GM18505 (cell line): ENCODE measurements at regions not wholly inside any gene's neighbourhood (a gene's known extent, or its start where the extent isn't known, plus 50 kb on each side); places are given as distances from the start of the nearest gene placed in this dataset.

Source experiments
- ATAC-seq: cut with Tn5 transposase; IDR thresholded peaks from one replicate; pipeline ENCODE4 v1.9.1; 2021; ENCODE audit not compliant: unreplicated experiment
- POLR2A ChIP-seq: IDR thresholded peaks from 4 replicates; pipeline ENCODE4 v1.6.1; 2011; ENCODE audit warnings: borderline replicate concordance; ENCODE audit not compliant: insufficient read depth, insufficient read length; ENCODE audit errors: extremely low read depth

- ATAC-seq, result no peak
- TF ChIP-seq POLR2A, result no peak
Observed at GRCh38 chr10:36265741-36266140, 623.6 kb upstream of the FZD8 start.

DNA sequence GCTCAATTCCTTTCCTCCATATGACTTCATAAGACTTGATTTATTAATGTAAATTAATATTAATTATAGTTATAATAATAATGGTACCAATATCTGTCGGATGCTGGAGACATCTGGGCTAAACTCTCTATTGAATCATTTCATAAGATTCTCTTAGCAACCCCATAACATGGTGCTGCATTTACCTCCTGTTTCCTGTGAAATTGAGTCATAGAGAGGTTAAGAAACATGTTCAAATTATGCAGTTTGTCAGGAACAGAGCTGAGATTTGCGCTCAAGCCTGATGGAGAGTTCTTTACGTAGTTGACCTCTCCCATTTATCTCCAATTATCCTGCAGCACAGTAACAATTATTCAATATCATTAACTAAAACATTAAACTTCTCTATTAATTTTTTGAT lies 621.8 kb upstream of the FZD8 start:
- ATAC-seq, result no peak
- TF ChIP-seq POLR2A, result no peak

DNA sequence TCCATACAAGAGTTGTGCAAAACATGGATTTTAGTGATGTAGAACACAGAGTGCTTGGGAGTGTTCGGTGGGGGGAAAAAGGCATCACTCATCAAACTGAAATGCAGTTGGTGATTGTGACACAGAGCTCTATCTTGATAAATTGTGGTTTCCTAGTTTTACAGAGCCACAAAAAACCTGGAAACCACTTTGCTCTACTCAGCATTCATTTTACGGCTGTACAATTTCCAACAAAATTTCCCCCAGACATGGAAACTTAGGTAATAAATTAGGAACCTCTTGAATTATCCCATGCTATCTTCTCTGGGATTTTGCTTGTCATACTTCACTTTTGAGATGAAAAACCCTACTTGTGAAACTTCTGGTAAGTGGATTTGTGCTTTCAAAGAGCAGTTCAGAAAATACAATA lies 614.9 kb upstream of the FZD8 start:
- TF ChIP-seq POLR2A, result no peak
- ATAC-seq, result no peak

GRCh38 chr10:36256166-36256565 lies 614.1 kb upstream of the FZD8 start:
- no peak for ATAC-seq
- TF ChIP-seq POLR2A, result no peak

GRCh38 chr10:36254199-36254598 lies 612.1 kb upstream of the FZD8 start:
- no peak for TF ChIP-seq POLR2A
- ATAC-seq, result no peak

GRCh38 chr10:36253731-36254130 lies 611.6 kb upstream of the FZD8 start:
- ATAC-seq, result no peak
- TF ChIP-seq POLR2A, result no peak

DNA sequence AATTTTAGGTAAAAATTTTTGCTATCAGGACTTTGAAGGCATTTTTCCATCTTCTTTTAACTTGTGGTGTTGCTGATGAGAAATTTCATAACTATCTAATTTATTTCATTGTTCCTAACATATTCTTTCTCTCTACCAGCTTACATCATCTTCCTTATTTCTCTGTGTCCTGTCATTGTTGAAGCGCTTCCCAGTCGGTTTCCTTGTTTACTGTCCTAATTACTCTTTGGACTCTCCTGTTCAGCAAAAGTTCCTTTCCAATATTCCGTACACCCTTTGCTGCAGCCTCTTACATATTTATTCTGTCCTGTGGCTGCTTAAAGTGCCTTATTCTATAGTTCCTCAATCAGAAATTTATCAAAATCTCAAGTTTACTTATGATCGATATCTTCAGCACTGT lies 609.0 kb upstream of the FZD8 start:
- no peak for TF ChIP-seq POLR2A
- no peak for ATAC-seq

GRCh38 chr10:36248304-36248981 lies 606.3 kb upstream of the FZD8 start:
- no peak for TF ChIP-seq POLR2A
- no peak for ATAC-seq

GRCh38 chr10:36247478-36247877 lies 605.4 kb upstream of the FZD8 start:
- no peak for ATAC-seq

DNA sequence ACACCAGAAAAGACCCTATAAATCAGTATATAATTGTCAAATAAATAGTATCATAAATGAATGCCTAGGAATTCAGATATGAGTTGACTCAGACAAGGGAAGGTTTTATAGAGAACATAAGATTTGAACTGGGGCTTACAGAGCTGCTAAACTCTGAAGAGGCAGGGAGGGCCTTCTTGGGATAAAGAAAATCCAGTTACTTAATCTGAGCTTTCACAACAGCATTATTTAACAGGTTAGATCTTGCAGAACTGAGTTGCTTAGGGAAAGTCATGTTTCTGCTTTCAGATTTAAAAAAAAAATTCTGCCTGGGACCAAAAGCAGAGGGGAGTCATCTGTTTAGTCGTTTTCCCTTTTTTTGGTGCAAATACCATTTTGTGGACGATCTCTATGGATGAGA lies 594.8 kb upstream of the FZD8 start:
- ATAC-seq, result no peak
- no peak for TF ChIP-seq POLR2A

More at GRCh38 chr10:36247478-36247877, 605.4 kb upstream of the FZD8 start:
- no peak for TF ChIP-seq POLR2A

GRCh38 chr10:36236341-36236740 lies 594.2 kb upstream of the FZD8 start:
- ATAC-seq, result no peak
- TF ChIP-seq POLR2A, result no peak

DNA sequence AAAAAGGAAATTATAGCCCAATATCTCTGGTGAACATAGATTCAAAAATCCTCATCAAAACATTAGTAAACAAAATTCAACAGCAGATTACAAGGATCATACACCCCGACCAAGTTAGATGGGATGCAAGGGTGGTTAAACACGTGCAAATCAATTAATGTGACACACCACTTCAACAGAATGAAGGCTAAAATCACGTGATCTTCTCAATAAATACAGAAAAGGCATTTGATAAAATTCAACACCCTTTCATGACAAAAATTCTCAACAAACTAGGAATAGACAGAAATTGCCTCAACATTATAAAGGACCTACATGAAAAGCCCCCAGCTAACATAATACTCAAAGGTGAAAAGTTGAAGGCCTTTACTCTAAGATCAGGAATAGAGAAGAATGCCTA lies 590.8 kb upstream of the FZD8 start:
- ATAC-seq, result no peak
- TF ChIP-seq POLR2A, result no peak

GRCh38 chr10:36224431-36224985 lies 582.4 kb upstream of the FZD8 start:
- no peak for TF ChIP-seq POLR2A
- no peak for ATAC-seq

DNA sequence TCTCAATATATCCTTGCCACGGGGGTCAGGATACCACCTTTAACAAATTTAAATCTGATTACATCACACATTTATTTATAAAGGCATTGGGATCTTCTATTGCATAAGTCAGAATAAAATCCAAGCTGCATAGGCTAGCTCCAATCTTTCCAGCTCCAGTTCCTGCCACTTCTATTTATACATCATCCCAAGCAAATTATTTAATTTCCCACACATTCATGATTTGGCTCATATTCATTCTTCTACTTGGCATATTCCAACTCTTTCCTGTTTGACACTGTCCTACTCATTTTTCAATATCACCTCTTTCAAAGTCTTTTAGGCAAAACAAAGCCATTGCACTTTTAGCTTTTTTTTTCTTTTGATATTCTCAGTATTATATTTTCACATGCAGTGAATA lies 579.0 kb upstream of the FZD8 start:
- no peak for TF ChIP-seq POLR2A
- ATAC-seq, result no peak
